HepG2 (cell line): ENCODE measurements at regions not wholly inside any gene's neighbourhood (a gene's known extent, or its start where the extent isn't known, plus 50 kb on each side); places are given as distances from the start of the nearest gene placed in this dataset.

ENCODE experiments used
- ATAC-seq: fragments of 200-7000 bp; cut with Tn5 transposase; 3 replicates; pipeline ENCODE4 v1.9.1; 2020; ENCODE audit warnings: mild to moderate bottlenecking, moderate library complexity
- BruUV-seq: library from RNA; stranded (reverse); fragments of 400-500 nt; replicated peaks from 2 replicates; lab custom pipeline; 2021; lab: Mats Ljungman, UMichigan
- CTCF ChIA-PET: fragments of 300-600 bp; formaldehyde crosslinking; extraction: SDS; loops from one replicate; lab custom pipeline; 2021; ENCODE audit warnings: low total read pairs, inconsistent platforms, low intra/inter-chr PET ratio; lab: Yijun Ruan, JAX
- POLR2A ChIA-PET: fragments of 350-600 bp; sonication (Branson Sonifier 250); formaldehyde crosslinking; loops from one replicate; lab custom pipeline; 2020; ENCODE audit warnings: antibody characterized with exemption, inconsistent platforms; lab: Yijun Ruan, JAX
- DNase-seq: peaks from one replicate; pipeline ENCODE4 v3.0.0-alpha.2; 2015; ENCODE audit warnings: low spot score
- FAIRE-seq: peaks from 3 replicates; lab custom pipeline; 2011; peaks lifted over from hg19 to GRCh38; lab: Jason Lieb, UNC
- H2AFZ ChIP-seq: one replicate; pipeline ENCODE4 v1.6.1; 2011; ENCODE audit warnings: low read length, inconsistent platforms
- H3K27ac ChIP-seq: fragments of 300-600 bp; 3 replicates; pipeline ENCODE4 v1.8.0; 2011; ENCODE audit warnings: mixed run types, mild to moderate bottlenecking, mixed read lengths, low read length, inconsistent platforms; ENCODE audit not compliant: insufficient read depth; ENCODE audit errors: extremely low read length
- H3K27me3 ChIP-seq, 2 experiments: fragments of 200-600 bp in 1 of 2; 2 replicates in 1 of 2; 3 replicates in 1 of 2; pipeline versions ENCODE4 v1.6.0 to v1.8.0; 2011; ENCODE audit warnings: low read length in 2 of 2, mild to moderate bottlenecking in 2 of 2, moderate library complexity in 2 of 2, inconsistent platforms in 1 of 2; ENCODE audit not compliant: insufficient read depth in 2 of 2, control insufficient read depth in 1 of 2
- H3K36me3 ChIP-seq, 2 experiments: fragments of 200-600 bp in 1 of 2; replicated peaks in 1 of 2; 2 replicates in 1 of 2; 3 replicates in 1 of 2; pipeline versions ENCODE4 v1.5.1 to v1.8.0; 2011; ENCODE audit warnings: low read length in 2 of 2, inconsistent platforms in 1 of 2; ENCODE audit not compliant: insufficient read depth in 2 of 2, control insufficient read depth in 1 of 2
- H3K4me1 ChIP-seq: 2 replicates; pipeline ENCODE4 v1.5.1; 2012; ENCODE audit warnings: low read length, inconsistent platforms; ENCODE audit not compliant: insufficient read depth
- H3K4me2 ChIP-seq: 2 replicates; pipeline ENCODE4 v1.6.0; 2011; ENCODE audit warnings: low read depth, low read length, inconsistent platforms
- H3K4me3 ChIP-seq, 3 experiments: fragments of 200-600 bp in 1 of 3; sonication (generic), shearing (Covaris generic) in 1 of 3; replicated peaks in 1 of 3; 2 replicates each; pipeline ENCODE4 v1.5.1; 2011 to 2016; ENCODE audit warnings: low read length in 3 of 3, inconsistent platforms in 2 of 3, low read depth in 2 of 3, mild to moderate bottlenecking in 2 of 3, control low read depth in 1 of 3, mixed read lengths in 1 of 3; ENCODE audit not compliant: insufficient read depth in 1 of 3
- H3K79me2 ChIP-seq: one replicate; pipeline ENCODE4 v1.6.1; 2011; ENCODE audit warnings: low read length, inconsistent platforms; ENCODE audit not compliant: insufficient read depth
- H3K9ac ChIP-seq: 2 replicates; pipeline ENCODE4 v1.6.0; 2011; ENCODE audit warnings: mild to moderate bottlenecking, low read depth, low read length, inconsistent platforms; ENCODE audit not compliant: insufficient read depth
- H3K9me3 ChIP-seq: 2 replicates; pipeline ENCODE4 v1.5.1; 2012; ENCODE audit warnings: mild to moderate bottlenecking, low read length
- H4K20me1 ChIP-seq: 2 replicates; pipeline ENCODE4 v1.6.0; 2011; ENCODE audit warnings: inconsistent platforms, mild to moderate bottlenecking, low read length, moderate library complexity; ENCODE audit not compliant: insufficient read depth
- GABPB1 ChIP-seq: IDR thresholded peaks from 2 replicates; pipeline ENCODE4 v1.6.1; 2016; ENCODE audit warnings: mild to moderate bottlenecking, missing genetic modification reagents, moderate library complexity, missing compliant biosample characterization
- ISL2 ChIP-seq: sonication (generic); formaldehyde crosslinking; IDR thresholded peaks from 2 replicates; pipeline ENCODE4 v1.5.0; 2020; ENCODE audit warnings: missing genetic modification reagents
- MXD4 ChIP-seq: IDR thresholded peaks from 2 replicates; pipeline ENCODE4 v1.6.1; 2016; ENCODE audit warnings: mild to moderate bottlenecking, missing biosample characterization, missing genetic modification reagents
- PAWR ChIP-seq: sonication (generic); formaldehyde crosslinking; IDR thresholded peaks from 2 replicates; pipeline ENCODE4 v1.4.0; 2020; ENCODE audit warnings: missing genetic modification reagents, mild to moderate bottlenecking, borderline replicate concordance
- POLR2G ChIP-seq: fragments of 200-400 bp; formaldehyde crosslinking; IDR thresholded peaks from 2 replicates; pipeline ENCODE4 v1.6.1; 2018; ENCODE audit warnings: mild to moderate bottlenecking, low read depth, low read length, moderate library complexity
- TBL1XR1 ChIP-seq: fragments of 150-350 bp; IDR thresholded peaks from 2 replicates; pipeline ENCODE4 v1.6.1; 2014; ENCODE audit warnings: borderline replicate concordance, low read length; ENCODE audit not compliant: partially characterized antibody
- YEATS4 ChIP-seq: sonication (generic); formaldehyde crosslinking; IDR thresholded peaks from 2 replicates; pipeline ENCODE4 v1.4.0; 2020; ENCODE audit warnings: missing genetic modification reagents, borderline replicate concordance
- ZFP36L1 ChIP-seq: sonication (generic); formaldehyde crosslinking; IDR thresholded peaks from 2 replicates; pipeline ENCODE4 v1.8.0; 2022; ENCODE audit warnings: mild to moderate bottlenecking, missing genetic modification reagents, moderate library complexity
- ZMAT5 ChIP-seq: sonication (generic); formaldehyde crosslinking; IDR thresholded peaks from 2 replicates; pipeline ENCODE4 v1.5.0; 2020; ENCODE audit warnings: mild to moderate bottlenecking, low read depth, missing genetic modification reagents, borderline replicate concordance
- ZNF337 ChIP-seq: sonication (generic); formaldehyde crosslinking; IDR thresholded peaks from 2 replicates; pipeline ENCODE4 v1.5.1; 2020; ENCODE audit warnings: missing genetic modification reagents, low read depth, mild to moderate bottlenecking, borderline replicate concordance
- WGBS: methylation state at CpG from one replicate; pipeline ENCODE4 v1.1.6; 2017; ENCODE audit warnings: low lambda C conversion rate; 5-methylcytosine and 5-hydroxymethylcytosine counted together
- in situ Hi-C: cut with HindIII; loops from 2 replicates; pipeline ENCODE4 v1.10.0; 2017; ENCODE audit warnings: low pct_unique_long_range_greater_than_20kb; ENCODE audit not compliant: extremely low pct_ligation_motif_present
- intact Hi-C: fragments of 100-400 bp; cut with micrococcal nuclease; formaldehyde crosslinking; loops from one replicate; pipeline ENCODE4 v1.10.0; 2022; ENCODE audit not compliant: unreplicated experiment
- TF ChIP-seq, protein P1 (sequence below): sonication (generic); formaldehyde crosslinking; IDR thresholded peaks from 2 replicates; pipeline ENCODE4 v1.8.1; 2023; ENCODE audit warnings: mild to moderate bottlenecking, inconsistent platforms, moderate library complexity, missing genetic modification reagents, borderline replicate concordance
- TF ChIP-seq, protein P2 (sequence below): sonication (generic); formaldehyde crosslinking; IDR thresholded peaks from 2 replicates; pipeline ENCODE4 v1.4.0; 2020; ENCODE audit warnings: missing genetic modification reagents
- TF ChIP-seq, protein P3 (sequence below): sonication (generic); formaldehyde crosslinking; IDR thresholded peaks from 2 replicates; pipeline ENCODE4 v1.8.0; 2022; ENCODE audit warnings: mild to moderate bottlenecking, missing genetic modification reagents; ENCODE audit not compliant: insufficient replicate concordance

- TF ChIP-seq ZMAT5 (CRISPR knock-in tag) (no peak), TBL1XR1 (no peak)
- TF ChIP-seq, protein P1, sequence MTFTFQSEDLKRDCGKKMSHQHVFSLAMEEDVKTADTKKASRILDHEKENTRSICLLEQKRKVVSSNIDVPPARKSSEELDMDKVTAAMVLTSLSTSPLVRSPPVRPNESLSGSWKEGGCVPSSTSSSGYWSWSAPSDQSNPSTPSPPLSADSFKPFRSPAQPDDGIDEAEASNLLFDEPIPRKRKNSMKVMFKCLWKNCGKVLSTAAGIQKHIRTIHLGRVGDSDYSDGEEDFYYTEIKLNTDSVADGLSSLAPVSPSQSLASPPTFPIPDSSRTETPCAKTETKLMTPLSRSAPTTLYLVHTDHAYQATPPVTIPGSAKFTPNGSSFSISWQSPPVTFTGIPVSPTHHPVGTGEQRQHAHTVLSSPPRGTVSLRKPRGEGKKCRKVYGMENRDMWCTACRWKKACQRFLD (CRISPR knock-in tag) = no peak
Observed at GRCh38 chr10:16234916-16235315, 201.9 kb upstream of the PTER start (continued).

GRCh38 chr10:16242446-16242845 lies 194.4 kb upstream of the PTER start:
- intact Hi-C loops (no loop called here), in situ Hi-C loops (no loop called here)
- WGBS = 31% methylated on average over 3 of the region's 3 CpGs
- no peaks in the 10 kb centered on the region for H3K79me2 ChIP-seq
- no peaks in the 10 kb centered on the region; the same call in 1 of the 2 replicates for H3K9me3 ChIP-seq
- FAIRE-seq (no peak), ATAC-seq (no peak), DNase-seq (no peak)
- BruUV-seq = no TSS peak
- H3K9ac ChIP-seq = no peak overlapping the region
- no peak overlapping the region for H3K4me3 ChIP-seq
- H4K20me1 ChIP-seq = no peaks in the 10 kb centered on the region
- no peaks in the 10 kb centered on the region for H3K27me3 ChIP-seq
- ChIA-PET POLR2A (no interaction called here), CTCF (no interaction called here)
- H3K4me2 ChIP-seq = no peak overlapping the region
- no peaks in the 10 kb centered on the region for H3K4me1 ChIP-seq
- no peaks in the 10 kb centered on the region for H3K36me3 ChIP-seq
- no peak overlapping the region for H2AFZ ChIP-seq
- H3K27ac ChIP-seq = no peak overlapping the region
- TF ChIP-seq, protein P2, sequence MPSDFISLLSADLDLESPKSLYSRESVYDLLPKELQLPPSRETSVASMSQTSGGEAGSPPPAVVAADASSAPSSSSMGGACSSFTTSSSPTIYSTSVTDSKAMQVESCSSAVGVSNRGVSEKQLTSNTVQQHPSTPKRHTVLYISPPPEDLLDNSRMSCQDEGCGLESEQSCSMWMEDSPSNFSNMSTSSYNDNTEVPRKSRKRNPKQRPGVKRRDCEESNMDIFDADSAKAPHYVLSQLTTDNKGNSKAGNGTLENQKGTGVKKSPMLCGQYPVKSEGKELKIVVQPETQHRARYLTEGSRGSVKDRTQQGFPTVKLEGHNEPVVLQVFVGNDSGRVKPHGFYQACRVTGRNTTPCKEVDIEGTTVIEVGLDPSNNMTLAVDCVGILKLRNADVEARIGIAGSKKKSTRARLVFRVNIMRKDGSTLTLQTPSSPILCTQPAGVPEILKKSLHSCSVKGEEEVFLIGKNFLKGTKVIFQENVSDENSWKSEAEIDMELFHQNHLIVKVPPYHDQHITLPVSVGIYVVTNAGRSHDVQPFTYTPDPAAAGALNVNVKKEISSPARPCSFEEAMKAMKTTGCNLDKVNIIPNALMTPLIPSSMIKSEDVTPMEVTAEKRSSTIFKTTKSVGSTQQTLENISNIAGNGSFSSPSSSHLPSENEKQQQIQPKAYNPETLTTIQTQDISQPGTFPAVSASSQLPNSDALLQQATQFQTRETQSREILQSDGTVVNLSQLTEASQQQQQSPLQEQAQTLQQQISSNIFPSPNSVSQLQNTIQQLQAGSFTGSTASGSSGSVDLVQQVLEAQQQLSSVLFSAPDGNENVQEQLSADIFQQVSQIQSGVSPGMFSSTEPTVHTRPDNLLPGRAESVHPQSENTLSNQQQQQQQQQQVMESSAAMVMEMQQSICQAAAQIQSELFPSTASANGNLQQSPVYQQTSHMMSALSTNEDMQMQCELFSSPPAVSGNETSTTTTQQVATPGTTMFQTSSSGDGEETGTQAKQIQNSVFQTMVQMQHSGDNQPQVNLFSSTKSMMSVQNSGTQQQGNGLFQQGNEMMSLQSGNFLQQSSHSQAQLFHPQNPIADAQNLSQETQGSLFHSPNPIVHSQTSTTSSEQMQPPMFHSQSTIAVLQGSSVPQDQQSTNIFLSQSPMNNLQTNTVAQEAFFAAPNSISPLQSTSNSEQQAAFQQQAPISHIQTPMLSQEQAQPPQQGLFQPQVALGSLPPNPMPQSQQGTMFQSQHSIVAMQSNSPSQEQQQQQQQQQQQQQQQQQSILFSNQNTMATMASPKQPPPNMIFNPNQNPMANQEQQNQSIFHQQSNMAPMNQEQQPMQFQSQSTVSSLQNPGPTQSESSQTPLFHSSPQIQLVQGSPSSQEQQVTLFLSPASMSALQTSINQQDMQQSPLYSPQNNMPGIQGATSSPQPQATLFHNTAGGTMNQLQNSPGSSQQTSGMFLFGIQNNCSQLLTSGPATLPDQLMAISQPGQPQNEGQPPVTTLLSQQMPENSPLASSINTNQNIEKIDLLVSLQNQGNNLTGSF (CRISPR knock-in tag) = no peak
- no peak for TF ChIP-seq ZFP36L1 (CRISPR knock-in tag)
- TF ChIP-seq MXD4 (CRISPR knock-in tag) = no peak
- TF ChIP-seq YEATS4 = no peak
- TF ChIP-seq ISL2 (CRISPR knock-in tag) = no peak
- TF ChIP-seq, protein P3, sequence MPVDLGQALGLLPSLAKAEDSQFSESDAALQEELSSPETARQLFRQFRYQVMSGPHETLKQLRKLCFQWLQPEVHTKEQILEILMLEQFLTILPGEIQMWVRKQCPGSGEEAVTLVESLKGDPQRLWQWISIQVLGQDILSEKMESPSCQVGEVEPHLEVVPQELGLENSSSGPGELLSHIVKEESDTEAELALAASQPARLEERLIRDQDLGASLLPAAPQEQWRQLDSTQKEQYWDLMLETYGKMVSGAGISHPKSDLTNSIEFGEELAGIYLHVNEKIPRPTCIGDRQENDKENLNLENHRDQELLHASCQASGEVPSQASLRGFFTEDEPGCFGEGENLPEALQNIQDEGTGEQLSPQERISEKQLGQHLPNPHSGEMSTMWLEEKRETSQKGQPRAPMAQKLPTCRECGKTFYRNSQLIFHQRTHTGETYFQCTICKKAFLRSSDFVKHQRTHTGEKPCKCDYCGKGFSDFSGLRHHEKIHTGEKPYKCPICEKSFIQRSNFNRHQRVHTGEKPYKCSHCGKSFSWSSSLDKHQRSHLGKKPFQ = no peak
- TF ChIP-seq PAWR (CRISPR knock-in tag) = no peak
- no peak for TF ChIP-seq GABPB1 (CRISPR knock-in tag)
- TF ChIP-seq ZNF337 (CRISPR knock-in tag) = no peak
- no peak for TF ChIP-seq POLR2G
